HG03025 (cell line): ENCODE measurements at regions not wholly inside any gene's neighbourhood (a gene's known extent, or its start where the extent isn't known, plus 50 kb on each side); places are given as distances from the start of the nearest gene placed in this dataset.
"Not testable (repeated sequence)": the region's sequence is repeated elsewhere in the genome, so short reads cannot be mapped to it uniquely, and the experiment has no call there.

Experiments
- ATAC-seq: cut with Tn5 transposase; IDR thresholded peaks from one replicate; pipeline ENCODE4 v1.9.1; 2021; ENCODE audit warnings: mild to moderate bottlenecking, moderate library complexity; ENCODE audit not compliant: unreplicated experiment, low FRiP score

DNA sequence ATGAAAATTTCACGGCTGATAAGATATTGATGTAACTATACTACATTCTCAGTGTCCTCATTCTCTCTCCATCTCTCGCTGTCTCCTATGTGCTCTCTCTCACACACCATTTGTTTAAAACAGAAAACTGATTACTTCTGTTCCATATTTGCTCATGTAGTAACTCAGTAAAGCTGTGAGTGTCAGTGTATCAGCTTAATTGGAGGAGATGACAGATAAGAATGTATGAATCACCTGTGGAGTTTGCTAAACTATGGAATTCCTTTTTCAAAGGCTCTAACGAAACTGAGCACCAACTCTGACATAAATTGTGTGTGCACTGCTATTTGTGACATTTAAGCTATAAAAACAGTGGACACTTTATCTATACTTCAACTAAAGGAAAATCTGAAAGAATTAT lies 1080.0 kb downstream of the DSC3 start:
- ATAC-seq, result no peak

DNA sequence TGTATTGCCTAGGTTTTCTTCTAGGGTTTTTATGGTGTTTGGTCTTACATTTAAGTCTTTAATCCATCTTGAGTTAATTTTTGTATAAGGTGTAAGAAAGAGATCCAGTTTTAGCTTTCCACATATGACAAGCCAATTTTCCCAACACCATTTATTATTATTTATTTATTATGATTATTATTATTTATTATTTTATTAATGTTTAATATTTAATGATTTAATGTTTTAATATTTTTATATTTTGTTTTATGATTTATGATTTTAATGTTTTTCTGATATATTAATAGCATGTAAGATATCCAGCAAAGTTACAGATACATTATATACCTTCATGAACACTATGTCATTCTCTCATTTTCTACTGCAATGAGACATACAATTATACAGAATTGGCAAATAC lies 1082.0 kb downstream of the DSC3 start:
- ATAC-seq, result no peak

DNA sequence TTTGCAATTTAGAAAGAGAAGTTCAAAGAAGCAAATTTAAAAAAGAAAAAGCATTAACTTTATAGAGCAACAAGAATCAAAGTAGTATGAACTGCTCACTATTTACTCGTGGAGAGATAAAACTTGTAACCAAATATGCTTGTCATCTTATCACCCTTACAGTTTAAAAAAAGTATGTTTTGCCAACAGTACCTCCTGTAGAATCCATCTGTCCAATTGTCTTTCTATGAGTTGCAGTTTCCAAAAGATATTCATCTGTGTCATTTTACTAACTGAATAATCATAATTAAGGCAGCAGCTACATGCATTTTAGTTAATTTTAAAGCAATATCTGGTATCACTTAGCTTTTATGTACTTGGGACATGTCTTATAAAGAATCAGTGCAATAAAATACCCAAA lies 1112.3 kb downstream of the DSC3 start:
- no peak for ATAC-seq

DNA sequence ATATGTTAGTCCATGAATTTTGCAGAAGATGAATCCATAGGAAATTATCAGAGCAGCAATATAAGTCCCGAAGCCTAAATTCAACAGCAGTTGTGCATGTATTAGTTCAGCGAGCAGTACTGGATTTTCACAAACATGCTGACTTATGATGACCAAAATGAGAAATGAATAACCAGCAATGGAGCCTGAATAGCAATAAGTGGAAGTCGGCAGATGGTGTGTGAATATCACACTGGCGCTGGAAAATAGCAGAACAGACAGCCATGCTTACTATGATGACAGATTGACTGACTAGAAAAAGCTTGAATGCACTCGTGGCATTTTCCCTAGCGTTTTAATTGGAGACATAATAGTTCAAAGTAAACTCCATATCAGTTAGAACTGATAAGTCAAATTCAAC lies 1114.5 kb downstream of the DSC3 start:
- no peak for ATAC-seq

DNA sequence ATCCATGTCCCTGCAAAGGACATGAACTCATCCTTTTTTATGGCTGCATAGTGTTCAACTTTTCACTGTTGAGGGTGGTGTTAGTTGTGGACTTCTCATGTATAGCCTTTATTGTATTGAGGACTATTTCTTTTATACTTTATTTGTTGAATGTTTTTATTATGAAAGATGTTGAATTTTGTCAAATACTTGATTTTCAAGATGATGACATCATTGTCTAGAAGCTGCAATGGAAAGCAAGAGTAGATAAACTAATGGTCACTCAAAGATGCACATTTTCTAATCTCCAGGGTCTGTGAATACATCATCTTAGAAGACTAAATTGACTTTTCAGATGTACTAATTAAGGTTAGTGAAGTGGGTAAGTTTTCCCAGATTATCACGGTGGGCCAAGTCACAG lies 1117.0 kb downstream of the DSC3 start:
- no peak for ATAC-seq

DNA sequence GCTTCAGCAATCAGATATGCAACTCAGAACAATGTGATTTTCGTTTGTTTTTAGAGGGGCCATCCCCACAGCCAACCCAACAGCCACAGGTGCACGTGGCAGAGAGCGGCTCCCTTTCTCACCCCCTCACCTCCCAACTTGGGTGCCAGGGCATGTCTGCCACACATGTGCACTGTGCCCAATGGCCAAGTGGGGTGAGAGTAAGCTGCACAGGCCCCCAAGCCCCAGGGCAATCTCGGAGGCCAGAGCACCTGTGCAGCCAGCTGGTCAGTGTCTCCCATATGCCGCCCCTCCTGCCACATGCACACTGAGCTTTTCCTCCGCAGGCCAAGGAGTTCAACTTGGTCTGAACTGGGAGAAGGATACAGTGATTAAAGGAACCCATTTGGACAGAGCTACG lies 1130.2 kb downstream of the DSC3 start:
- ATAC-seq, result no peak

DNA sequence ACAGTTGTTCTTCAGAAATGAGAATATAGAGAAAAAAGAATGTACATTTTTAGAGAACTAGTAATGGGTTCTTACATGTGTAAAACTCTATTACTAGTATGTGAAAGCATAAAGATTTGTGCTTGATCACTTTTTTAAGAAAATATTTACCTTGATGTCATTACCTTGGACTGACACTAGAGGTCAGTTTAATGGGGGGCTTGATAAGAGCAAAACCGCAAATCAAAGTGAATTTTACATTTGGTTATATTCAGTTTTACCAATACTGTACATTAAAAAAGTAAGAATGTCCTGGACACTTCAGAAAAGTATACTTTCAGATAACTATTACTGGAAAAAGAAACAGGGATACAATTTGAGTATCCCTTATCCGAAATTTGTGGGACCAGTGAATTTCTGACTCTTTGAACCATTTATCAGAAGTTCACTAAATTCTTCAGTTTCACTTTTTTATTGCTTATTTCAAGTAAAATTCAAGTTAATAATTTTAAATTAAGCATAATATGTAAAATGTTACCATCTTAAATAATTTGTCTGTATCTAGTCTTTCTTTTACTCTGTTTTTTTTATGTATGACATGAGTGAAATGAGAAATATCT lies 1149.5 kb downstream of the DSC3 start:
- ATAC-seq, result no peak

DNA sequence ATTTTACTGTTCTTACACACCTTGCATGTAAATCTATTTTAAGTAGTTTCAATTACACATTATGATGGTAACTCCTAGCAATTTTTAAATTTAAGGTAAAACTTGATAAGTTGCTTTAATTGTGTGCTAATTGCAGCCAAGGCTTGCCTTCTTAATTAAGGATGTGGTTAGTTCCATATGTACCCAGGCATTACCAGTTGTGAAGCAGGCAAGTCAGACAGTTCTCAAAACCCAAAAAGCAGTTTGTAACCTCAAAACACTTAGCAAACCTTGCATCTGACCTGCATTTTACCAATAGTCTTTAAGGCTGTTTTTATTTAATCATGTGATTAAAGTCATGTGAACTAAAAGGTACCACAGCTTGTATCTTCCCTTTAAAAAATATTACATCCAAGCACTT lies 1159.4 kb downstream of the DSC3 start:
- ATAC-seq, result no peak

DNA sequence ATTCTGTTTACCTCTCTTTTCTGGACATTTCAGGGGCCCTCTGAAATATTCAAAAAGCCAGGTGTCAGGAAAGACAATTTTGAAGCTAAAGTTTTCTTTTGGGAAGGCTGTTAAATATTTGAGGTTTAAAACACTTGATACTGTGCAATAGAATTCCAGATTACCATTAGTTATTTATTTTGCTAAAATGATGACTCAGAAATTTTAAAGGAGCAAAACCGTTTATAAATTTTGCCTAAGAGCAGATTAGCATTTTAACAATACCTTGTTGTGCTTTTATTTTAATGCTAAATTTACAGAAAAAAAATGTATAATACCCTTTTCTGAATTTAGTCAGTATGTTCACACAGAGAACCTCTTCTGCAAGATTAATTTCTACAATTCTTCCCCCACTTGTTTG lies 1159.9 kb downstream of the DSC3 start:
- no peak for ATAC-seq

DNA sequence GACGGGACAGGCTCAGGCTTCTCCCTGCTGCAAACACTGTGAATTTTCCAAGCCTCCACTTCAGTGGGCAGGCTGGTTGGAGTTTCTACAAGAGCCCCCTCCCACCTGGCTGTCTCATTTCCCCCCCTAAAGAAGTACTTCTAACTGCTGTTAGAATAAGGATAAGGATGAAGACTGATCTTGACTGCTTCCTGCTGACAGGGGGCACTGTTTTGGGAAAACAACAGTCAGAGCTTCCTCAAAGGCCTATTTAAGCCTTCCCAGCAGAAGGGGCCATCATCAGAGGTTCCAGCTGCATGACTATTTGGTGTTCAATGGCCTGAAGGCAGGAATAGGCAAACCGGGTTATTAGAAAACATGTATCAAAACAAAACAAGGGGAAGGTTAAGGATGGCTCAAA lies 1162.8 kb downstream of the DSC3 start:
- ATAC-seq, result no peak

DNA sequence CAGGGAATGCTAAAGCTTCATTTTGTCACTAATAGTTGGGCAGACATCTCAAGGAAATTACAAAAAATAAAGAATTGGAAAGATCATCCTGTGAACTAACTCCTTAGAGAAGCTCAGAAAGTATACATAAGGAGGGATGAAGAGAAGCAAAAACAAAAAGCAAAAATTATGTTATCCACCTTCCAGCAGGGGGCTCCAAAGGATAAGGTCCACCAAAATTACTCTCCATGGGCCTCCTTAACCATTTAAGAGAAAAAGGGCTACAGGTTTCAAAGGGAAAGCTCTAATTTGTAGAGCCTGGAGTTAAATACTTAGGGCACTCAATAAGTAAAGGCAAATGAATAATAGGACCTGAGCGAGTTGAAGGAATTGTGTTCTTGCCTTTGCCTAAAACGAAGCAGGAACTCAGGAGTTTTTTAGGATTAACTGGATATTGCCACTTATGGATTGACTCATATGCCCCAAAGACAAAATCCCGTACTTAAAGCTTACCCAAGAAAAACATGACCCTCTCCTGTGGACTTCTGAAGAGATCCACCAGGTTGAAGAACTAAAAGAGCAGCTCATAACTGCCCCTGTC lies 1167.9 kb downstream of the DSC3 start:
- ATAC-seq, result no peak

DNA sequence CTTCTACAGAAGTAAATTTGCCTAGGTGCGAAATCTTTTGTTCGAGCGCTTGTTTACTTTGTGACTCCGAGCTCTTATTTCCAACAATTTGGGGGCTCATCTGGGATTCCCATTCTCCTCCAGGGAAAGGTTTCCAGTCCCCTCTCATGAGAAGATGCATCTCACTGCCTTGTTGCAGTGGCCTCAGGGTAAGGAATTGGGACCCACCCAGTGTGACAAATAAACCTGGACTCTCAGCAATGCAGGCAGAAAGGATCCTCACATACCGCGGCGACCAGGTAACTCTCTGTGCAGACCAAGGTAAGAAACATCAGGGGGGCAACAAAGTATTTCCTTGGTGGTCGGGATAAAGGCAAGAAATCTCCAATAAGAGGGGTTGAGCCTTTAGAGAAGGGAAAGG lies 1169.3 kb downstream of the DSC3 start:
- ATAC-seq, result no peak

DNA sequence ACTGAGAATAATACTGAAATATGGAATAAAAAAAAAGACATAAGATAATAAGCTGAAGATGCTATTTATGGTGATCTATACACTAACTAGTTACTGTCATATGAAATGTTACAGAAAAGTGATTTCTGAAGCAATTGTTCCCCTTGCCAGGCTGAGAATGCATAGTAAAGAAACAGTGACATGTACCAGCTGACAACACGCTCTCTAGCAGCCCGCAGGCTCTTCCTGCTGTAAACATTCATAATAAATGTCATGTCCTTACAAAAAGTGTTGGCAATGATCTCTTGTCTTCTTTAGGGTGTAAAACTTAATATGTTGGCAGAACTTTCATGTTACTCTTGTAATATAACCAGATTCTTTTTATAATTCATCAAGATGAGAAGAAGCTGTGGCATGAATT lies 1171.3 kb downstream of the DSC3 start:
- no peak for ATAC-seq

DNA sequence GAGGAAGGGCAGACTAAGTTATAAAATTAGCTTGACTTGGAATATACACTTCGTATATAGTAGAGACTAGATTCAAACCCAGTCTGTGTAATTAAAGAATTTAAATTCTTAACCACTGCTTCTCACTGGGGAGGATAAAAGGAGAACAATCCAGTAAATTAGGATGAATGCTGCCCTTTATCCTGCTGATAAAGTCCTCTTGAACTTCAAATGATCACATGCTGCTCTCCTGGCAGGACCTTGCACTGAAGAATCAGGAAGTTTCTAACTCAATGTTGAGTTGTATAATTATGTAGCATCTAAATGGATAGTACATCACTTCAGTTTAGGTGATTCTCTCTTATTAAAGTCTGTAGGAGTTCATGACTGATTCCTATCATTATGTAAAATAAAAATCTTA lies 1179.7 kb downstream of the DSC3 start:
- ATAC-seq, result no peak

DNA sequence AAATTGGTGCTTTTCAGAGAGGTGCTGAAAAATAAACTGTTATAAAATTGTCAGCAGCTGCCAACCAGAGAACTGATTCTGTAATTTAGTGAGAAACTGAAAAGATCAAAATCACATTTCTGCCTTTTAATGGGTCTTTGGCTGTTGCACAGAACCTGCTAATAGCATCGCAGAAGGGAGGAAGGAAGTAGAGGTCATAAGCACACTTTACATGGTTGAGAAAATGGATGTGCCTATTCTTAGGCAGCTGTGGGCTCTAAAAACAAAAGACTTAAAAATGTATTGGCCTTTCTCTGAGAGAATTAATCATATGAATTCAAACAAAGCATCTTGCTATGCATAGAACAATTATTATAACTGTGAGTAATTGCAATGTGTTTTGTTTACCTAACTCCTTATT lies 1186.9 kb downstream of the DSC3 start:
- no peak for ATAC-seq

DNA sequence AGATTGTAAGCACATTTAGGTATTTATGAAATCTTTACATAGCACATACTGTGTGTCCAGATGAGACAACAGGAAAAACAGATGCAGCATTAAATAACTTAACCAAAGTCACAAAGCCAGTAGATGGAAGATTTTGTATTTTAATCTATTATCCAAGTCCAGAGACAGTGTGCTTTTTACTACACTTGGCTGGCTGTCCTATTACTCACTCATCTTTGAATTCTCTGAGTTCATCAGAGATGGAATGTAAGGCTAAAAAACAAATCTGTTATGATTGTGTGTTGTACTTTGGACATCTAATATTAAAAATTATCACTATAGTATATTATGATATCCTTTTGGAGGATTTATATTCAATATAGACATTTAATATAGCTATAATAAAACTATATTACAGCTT lies 1189.4 kb downstream of the DSC3 start:
- ATAC-seq, result no peak

DNA sequence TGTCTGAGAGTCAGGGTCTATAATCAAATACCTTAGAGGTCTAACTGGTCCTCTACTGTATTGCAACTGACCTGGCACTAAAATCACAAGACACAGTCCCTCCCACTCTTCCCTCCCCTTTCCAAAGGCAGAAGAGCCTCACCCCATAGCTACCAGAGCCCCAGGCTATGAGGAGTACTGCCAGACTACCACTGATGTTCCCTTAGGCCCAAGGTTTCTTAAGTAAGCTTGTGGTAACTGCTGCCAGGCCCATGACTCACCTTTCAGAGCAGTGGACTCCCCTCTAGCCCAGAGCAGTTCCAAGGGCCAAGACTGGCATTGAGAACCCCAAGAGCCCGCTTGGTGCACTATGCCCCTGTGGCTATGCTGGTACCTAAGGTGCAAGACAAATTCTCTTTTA lies 1193.4 kb downstream of the DSC3 start:
- no peak for ATAC-seq

DNA sequence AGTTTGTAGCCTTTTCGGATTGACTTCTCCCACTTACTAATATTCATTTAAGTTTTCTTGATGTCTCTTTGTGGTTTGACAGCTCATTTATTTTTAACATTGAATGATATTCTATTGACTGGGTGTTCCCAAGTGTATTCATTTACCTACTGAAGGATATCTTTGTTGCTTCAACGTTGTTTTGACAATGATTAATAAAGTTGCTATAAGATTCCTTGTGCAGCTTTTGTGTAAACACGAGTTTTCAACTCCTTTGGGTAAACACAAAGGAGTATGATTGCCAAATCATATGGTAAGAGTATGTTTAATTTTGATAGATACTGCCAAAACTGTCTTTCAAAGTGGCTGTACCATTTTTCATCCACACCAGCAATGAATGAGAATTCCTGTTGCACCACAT lies 1200.9 kb downstream of the DSC3 start:
- no peak for ATAC-seq

DNA sequence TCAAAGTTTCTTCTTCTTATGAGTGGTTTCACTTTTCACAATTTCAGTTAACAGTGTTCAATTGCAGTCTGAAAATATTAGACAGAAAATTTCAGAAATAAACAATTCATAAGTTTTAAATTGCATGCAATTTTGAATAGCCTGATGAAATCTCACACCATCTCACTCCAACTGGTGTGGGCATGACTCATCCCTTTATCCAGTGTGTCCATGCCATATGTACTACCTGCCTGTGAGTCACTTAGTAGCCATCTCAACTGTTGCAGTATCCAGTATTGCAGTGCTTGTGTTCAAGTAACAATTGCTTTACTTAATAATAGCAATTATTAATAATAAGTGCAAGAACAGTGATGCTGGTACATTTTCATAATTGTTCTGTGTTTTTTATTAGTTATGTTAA lies 1202.5 kb downstream of the DSC3 start:
- no peak for ATAC-seq

DNA sequence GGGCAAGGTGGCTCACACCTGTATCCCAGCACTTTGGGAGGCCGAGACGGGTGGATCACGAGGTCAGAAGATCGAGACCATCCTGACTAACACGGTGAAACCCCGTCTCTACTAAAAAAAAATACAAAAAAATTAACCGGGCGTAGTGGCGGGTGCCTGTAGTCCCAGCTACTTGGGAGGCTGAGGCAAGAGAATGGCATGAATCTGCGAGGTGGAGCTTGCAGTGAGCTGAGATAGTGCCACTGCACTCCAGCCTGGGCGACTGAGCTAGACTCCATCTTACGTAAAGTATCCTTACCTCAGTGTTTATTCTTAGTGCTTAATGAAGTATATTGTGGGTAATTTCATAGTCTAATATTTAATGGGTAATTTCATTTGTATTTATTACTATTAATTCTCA lies 1203.6 kb downstream of the DSC3 start:
- ATAC-seq, result not testable (repeated sequence)

DNA sequence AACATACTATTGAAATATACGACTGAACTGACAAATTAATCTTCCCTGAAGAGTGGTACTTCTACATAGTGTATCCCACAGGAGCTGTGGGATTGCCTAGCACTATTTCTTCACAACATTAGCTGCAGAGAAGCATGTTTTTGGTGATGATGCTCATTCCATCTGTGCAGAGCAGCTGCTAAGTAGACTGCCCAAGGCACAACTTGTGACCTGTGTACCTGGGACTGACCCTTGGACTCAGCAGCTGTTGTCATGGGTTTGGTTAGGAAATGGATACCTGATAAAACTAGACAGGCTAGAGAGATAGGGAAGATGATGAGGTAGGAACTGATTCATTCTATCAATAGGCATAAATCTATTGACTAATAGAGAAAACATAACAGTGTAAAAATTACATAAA lies 1204.0 kb downstream of the DSC3 start:
- ATAC-seq, result no peak

DNA sequence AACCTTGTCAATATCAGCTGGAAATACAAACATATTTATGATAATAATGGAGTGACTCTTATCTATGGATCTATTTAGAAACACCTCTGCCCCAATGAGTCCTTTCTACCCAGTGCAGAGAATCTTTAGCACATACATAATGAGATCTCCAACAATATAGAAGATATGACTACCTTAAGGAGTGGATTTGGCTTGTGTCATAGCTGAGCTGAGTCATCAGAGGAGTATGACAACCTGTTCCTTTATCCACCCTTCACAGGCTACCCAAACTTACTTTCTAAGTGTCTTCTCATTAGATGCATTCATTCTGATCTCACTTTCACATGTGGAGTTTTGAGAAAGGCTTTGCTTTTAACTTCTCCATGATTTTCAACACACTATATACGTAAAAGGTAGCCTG lies 1218.9 kb downstream of the DSC3 start:
- ATAC-seq, result no peak

DNA sequence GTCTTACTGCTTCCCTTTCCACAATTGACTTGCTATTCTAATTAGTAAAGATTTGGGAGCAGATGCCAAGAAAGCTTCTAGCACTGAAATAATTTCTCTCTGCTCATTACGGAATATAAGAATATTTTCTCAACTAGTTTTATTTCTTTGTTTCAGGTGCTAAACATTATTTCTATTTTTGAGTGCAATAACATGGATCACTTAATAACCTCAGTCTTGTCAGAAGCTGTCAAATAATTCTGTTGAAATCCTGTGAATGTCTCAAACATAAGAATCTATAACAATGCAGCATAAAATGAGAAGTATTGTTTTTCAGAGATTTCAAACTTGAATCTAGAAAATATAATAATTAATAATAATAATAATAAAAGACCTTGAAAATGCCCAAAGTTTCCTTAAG lies 1221.0 kb downstream of the DSC3 start:
- no peak for ATAC-seq
